ENCODE measurements at regions not wholly inside any gene's neighbourhood (a gene's known extent, or its start where the extent isn't known, plus 50 kb on each side); places are given as distances from the start of the nearest gene placed in this dataset.
A peak's percentile ranks its signal among the peaks of the same experiment; 100 is the strongest.

GRCh38 chr2:150620855-150621254 is 133.4 kb upstream of the RND3 start:
- no peak for TF ChIP-seq CTCF (IDR thresholded peaks at IDR 0.05)

GRCh38 chr2:150620416-150620815 is 132.9 kb upstream of the RND3 start:
- TF ChIP-seq CTCF (IDR thresholded peaks at IDR 0.05): no peak

GRCh38 chr2:150619607-150620330 is 132.3 kb upstream of the RND3 start:
- no peak for TF ChIP-seq CTCF (IDR thresholded peaks at IDR 0.05)

- TF ChIP-seq CTCF (IDR thresholded peaks at IDR 0.05): no peak
Measured at GRCh38 chr2:150618245-150618895, 130.9 kb upstream of the RND3 start.

- TF ChIP-seq CTCF (IDR thresholded peaks at IDR 0.05): no peak
Measured at GRCh38 chr2:150617351-150617978, 130.0 kb upstream of the RND3 start.

GRCh38 chr2:150612957-150613710 is 125.7 kb upstream of the RND3 start:
- no peak for TF ChIP-seq CTCF (IDR thresholded peaks at IDR 0.05)

- peak; percentile 55 for TF ChIP-seq CTCF (IDR thresholded peaks at IDR 0.05)
Measured at GRCh38 chr2:150610670-150611279, 123.3 kb upstream of the RND3 start.

All from LNCAP (cell line).